ENCODE measurements at regions not wholly inside any gene's neighbourhood (a gene's known extent, or its start where the extent isn't known, plus 50 kb on each side); places are given as distances from the start of the nearest gene placed in this dataset.

DNA sequence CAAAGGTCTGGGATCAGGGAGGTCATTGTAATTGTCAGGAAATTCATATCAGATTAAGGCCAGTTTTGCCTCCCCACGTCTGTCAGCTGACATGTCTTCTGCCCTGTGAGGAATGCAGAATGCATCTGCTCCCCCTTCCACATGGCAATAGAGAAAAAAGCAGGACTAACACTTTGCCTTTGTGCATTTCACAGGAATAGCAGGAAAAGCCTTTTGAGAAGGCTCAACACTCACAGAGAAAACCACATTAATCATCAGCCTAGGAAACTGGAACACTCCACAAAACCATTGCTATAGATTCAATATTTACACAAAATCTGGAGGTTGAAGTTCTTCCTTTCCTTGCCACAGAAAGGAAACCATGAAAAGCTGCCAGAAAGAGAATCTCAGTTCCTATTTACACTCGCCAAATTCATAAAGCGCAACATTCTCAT is 165.2 kb upstream of the HES1 start:
- no peak for DNase-seq

DNA sequence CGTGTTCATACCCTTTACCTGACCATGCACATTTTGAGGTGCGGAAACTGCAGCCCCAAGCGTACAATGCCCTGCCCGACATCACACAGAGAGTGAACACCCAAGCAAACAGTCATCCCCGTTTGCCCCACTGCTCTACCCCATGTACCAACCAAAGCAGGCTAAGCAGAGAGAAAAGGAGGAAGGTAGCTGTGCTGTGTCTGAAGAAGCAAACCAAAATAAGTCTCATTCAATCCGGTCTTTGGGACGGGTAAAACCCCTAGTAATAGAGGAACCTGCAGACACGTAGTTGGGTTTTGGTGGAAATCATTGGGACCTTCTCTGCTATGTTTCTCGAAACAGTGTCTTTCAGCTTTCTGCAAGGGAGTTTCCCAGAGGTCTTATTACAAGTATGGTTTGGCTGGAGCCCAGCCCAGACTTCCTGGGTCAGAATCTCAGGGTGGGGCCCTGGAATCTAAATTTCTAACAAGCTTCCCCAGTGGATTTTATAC is 164.6 kb upstream of the HES1 start:
- DNase-seq = no peak

DNA sequence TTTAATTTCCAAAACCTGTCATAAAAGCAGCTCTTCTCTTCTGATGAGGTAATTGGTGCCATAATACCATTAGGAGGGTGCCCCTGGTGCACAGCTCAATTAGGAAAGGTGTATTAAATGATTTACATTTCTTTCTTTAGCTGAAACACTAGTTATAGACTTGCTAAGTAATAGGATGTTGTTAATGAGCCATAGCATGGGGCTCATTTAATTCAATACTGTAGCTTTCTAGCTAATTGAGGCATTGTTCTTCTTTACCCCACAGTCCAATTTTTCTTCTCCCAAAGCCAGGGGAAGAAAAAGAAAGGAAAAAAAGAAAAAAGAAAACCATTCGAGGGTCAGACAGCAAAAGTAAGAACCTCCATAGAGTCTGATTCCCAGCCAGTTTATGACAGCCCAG is 164.0 kb upstream of the HES1 start:
- no peak for DNase-seq

DNA sequence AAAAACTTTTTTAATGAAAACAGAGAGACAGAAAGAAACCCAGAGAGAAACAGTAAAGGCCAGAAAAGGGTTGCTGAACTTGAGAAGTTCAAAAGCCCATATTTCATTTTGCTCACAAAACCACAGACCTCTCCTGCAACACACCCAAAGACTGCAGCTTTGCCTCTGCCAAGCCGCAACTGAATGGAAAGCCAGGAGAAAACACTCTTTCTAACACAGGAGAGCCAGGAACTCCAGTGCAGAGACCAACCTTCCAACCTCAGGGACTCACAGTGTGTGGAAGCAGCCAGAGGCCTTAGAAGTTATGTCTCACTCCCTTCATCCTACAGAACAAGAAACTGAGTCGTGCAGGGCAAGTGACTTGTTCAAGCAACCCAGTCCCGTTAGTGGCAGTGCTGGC is 163.1 kb upstream of the HES1 start:
- DNase-seq = no peak

DNA sequence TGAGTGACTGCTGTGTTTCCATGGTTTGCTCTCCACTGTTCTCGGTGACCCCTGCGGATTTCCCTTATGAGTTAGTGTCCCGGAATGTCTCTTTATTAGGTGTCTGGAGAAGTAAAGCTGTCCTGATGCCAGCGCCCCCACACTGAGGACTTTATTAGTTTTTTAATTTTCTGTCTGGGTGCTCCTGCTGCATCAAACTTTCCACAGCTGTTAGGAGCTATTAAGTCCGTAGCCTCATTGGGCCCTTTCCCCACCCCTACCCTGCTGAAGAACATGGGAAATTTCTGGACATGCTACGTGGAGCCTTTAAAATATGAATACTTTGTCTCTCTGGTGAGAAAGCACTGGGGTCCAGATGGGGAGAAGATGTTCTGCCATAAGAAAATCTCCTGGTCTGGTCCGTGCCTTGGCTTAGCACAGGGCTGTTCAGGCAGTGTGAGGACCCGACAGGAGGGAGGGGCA is 161.7 kb upstream of the HES1 start:
- DNase-seq = no peak

DNA sequence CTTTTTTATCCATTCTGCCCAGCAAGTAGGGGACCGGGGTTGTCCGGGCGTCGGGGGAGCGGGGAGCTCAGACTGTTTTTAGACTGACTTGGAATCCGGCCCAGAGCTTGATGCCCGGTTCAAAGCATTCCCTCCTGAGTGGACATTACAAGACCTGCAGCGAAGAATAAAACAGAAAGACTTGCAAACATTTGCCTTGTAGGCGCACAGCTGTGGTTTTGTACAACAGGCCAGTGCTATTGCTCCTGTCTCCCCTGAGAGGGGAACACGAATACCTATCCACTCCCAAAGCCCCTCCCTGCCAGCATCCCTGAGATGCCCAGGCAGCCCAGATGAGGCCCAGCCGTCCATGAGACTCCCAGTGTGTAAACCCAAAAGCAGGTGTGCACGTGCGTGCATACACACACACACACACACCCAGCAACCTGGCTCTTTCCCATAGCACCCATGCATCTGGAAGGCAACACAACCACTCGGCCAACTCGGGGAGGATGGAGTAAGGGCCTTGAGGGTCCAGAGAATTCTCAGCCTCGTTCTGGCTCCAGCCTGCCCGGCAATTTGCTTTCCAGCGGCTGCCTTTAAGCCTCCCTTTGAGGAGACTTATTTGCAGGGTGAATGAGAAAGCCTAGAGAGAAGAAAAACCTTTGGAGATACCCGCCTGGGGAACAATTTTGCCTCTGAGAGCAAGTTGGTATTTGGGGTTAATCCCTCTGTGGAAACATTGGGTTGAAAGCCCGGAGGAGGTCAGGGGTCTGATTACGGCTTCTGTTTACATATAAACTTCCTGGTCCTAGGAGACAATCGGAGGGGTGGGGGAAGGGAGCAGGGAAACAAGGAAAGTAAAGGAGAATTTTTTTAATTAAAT is 161.0 kb upstream of the HES1 start:
- no peak for DNase-seq

DNA sequence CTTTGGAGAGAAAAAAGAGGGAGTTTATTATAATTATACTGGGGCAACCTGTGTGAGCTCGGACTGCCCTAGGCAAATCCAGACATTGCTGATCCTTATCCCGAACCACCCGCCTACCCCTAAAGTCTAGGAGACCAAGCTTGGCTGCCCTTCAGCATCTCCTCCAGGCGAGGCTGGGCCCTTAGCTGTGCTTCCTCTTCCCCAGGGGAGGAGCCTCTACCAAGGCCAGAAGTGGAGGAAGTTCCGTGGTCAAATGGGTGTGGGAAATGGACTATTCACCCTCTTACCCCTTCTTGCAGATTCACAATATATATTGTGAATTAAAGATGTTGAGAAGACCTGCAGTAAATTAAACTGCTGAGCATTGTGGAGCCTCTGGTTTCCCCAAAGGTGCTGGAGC is 158.3 kb upstream of the HES1 start:
- DNase-seq = no peak

DNA sequence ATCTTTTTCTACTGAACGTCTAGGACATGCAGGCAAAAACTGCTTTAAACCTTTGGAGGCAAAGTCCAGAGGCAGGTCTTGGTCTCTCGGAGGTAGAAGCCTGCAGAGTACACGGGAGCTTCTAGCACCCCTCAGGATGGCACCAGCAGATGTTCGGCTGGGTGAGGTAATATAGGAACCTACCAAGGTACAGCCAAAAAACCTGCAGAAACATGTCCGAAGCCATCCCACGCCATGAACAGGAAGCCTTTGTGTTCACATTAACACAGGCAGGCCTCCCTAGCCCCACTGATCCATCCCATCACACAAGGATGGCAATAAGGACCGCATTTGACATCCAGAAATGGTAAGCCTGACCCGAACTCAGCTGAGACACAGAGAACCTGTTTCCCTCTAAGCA is 157.9 kb upstream of the HES1 start:
- no peak for DNase-seq

DNA sequence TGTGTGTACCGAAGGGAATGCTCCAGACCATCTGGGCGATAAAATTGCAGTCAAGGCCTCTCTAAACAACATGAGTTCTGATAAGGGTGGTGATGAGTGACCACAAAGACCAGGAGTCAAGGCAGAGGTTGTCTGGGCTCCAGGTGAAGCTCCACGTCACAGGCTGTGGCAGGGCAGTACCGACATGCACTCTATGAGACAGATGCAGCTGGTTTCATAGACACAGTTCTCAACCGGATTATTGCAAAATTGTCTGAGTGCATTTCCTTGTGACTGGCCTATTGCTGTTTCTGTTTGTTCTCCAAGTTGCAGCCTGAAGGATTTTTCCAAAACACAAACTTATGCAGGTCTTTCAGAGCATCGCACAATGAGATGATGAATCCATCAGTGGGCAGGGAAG is 157.5 kb upstream of the HES1 start:
- DNase-seq = no peak

DNA sequence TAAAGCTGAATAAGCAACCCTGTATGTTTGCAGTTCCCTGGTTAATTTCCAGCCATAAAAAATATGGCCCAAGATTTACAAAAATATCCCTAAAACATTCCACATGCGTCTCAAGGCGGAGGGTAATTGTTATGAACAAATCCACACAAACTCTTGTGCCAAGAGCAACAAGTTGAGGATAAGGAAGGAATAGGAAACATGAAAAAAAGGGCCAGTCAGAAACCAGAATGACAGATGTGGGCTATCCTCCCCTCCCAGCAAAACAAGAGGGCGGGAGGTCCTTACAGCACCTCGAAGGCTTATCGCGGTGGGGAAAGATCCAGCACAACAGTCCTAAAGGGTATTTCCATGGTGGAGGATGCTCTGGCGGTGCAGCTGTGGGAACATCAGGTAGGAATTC is 155.6 kb upstream of the HES1 start:
- DNase-seq = no peak

DNA sequence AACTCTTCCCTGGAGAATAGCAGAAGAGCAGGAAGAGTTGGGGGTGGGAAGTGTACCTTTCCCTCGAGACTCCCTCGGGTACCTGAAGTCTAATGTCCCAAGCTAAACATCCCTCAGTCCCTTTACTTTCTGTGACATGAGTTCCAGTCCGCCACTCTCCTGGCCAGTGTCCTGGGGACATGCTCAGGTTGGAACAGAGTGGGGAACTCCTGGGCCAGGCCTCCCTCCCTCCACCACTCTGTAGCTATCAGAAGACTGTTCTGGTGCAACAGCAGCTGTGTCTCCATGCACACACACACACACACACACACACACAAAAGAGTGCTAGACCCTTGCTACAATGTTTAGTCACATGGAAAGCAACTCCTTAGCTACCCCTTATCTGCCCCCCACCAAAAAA is 155.0 kb upstream of the HES1 start:
- DNase-seq = no peak

DNA sequence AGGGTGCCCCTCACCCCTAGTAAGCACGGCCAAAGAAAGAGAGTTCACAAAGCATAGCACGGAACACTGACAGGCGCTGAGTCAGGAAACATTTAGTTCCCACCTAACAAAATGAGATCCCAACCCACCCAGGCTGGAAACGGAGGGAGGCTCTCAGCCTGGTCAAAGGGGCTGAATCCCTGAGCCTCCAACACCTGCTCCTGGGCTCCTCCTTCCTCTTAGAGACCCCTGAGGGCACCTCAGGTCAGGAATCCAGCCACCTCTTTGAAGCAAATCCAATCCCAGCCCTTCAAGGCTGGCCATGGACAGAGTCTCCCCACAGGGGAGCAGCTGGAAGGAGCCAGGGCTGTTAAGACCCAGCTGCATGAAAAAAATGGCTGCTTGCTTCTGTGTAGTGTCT is 154.4 kb upstream of the HES1 start:
- no peak for DNase-seq

DNA sequence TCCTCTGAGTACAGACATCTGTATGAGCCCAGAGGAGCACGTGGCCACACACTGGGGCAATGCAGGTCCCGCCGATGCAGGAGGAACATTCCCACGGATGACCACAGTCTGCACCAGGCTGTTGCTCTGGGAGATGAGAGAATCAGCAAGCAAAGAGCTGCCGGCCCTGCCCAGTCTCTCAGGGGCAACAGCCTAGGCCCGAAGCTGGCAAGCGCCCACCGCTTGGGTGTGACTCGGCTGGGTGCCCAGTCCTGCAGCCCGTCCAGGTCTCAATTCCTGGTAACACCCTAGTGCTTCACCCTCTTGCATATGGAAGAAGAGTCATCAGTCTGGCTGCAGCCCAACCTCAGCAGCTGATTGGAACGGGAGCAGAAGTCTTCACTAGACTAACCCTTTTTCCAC is 153.7 kb upstream of the HES1 start:
- DNase-seq = no peak

DNA sequence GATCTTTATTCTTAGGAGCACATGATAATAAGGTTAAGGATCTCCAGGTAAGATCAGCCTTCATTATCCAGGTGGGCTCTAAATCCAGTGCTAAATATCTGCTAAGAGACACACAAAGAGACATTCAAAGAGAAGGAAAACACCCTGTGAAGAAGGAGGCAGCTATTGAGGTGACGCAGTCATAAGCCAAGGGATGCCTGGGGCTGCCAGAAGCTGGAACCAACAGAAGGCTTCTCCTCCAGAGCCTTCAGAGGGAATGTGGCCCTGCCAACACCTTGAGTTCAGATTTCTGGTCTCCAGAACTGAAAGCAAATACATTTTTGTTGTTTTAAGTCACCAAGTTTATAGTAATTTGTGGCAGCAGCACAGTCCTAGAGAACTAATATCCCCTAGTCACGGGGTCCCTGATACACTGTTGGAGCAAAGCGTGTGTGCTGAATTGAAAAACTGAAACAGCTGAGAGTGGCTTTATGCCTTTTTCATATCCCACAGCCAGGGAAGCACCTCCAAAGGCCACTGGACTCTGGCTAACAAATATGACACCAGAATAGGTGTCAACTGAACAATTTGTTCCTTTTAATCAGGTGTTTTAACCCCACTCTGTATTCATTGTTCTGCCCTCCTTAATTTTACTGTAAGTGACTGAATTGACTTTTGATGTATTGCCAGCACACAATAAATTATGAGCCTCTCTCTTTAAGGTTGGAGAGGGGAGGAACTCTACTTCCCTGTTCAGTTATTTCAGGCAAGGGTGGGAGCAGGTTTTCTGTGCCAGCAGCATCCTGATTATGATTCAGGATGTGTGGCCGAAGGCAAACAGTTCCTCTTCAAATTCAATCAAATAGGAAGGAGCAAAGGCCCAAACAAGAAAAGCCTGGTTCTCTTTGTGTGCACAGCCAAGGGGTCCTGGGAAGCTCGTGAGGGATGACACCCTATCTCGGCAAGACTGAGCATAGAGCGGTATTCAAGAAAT is 151.8 kb upstream of the HES1 start:
- no peak for DNase-seq

DNA sequence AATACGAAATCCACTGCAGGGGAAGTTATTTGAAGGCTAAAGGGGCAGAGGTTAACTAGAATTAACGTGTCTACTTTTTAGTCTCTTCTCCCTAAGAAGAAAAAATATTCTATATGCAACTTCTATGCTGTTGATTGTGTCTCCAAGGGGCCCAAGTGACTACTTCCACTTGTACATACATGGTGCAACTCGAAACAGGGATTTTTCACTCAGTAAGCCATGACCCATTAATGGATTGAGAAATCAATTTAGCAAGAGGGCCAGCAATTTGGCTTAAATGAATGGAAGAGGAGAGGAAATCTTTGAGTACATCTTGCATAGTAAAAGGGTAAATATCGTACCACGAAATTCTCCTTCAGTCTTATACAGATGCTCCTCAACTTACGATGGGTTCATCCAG is 151.1 kb upstream of the HES1 start:
- DNase-seq = no peak

DNA sequence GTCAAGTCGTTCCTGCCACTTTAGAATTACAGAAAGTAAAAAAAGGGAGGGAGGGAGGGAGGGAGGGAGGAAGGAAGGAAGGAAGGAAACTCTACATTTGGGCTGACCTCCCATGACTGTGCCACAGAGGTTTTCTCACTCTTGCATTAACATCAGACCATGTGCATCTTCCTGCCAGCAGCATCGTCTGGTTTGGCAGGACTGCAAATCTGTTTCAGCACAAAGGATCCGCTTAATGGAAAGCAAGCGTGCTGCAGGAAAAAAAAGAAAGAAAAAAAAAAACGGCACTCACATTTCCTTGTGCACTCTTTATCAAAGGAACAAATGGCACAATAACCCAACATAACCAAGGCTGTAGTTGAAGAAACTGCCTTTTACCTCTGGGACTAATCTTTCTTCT is 148.8 kb upstream of the HES1 start:
- no peak for DNase-seq

DNA sequence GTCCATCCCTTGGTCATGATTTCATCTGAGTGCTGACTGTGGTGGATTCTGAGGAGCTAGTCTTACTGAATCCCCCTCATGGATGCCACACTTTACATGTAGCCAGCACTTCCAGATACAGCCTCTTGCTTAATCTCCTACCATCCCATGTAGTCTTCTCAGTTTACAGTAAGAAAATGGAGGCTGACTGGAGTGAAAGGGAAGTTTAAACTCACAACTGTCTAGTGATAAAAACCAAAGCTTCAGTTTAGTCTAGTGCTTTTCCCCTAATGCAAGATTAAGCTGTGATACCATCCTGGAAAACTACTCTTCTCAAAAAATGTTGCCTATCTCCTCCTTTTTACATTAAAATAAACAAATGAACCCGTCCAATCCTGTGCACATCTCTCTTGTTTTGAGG is 146.8 kb upstream of the HES1 start:
- DNase-seq = no peak

DNA sequence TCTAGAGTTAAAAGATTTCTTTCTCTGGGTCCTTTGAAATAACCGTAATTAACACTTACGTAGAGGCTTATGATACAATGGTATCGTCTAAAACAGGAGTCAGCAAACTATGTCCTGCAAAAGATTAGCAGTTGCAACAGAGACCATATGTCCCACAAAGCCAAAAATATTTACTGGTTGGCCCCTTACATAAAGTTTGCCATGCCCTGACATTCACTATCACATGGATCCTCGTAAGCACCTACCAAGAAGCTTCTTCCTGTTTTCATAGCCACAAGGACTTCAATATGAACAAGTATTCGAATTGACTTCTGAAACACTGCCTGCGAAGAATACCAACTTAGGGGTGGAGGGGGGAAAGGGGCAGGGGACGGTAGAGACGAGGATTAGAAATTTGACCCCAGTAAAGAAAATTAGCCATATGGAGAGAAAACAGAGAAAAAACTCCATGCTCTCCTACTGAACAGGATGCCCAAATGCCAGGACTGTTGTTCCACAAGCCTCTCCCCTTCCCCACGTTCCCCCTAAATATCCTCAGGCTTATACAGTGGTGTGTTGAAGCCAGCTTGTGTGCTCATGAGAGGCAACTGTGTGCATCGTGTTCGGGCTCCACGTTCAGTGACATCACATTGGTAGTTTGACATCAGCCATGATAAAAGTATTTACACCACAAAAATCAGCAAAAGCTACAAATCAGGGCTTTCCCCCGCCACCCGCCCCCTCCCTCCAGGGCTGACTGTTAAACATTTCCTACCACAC is 144.1 kb upstream of the HES1 start:
- DNase-seq = no peak

DNA sequence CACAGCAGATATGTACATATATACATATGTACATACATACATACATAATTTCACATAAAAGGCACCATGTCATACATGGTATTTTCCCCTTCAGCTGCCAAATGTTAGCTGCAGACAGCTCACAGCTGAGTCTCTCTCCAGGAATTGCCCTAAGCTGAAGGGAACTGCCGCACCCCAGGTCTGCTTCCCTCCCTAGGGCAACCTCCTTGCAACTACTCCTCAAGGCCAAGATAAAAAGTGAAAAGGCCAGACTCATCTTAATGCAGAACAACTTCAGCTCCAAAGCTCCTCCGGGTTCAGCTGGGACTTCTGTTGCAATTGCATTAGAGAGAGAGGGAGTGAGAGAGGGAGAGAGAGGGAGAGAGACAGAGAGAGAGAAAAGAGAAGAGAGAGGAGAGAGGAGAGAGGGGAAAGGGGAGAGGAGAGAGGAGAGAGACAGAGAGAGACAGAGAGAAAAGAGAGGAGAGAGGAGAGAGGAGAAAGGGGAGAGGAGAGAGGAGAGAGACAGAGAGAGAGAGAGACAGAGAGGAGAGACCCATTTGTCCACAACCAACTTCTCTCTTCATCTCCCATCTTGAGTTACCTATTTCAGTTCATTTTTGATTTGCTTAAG is 143.4 kb upstream of the HES1 start:
- no peak for DNase-seq

DNA sequence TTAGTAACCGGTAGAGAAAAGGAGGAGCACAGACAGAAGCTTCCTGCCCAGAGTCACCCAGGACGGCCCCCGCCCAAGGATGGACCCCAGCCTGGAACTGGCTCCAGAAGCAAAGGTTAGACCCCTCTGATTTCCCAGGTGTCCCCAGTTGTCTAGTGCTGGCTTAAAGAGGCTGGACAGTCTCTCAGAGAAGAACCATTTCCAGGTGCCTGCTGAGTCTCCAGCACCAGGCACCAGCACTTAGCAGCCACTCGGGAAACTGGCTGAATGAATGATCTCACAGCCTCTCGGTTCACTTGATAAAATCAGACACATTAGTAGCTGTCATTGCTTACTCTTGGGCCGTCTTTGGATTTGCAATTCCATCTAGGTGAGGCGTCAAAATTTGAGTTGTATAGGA is 139.7 kb upstream of the HES1 start:
- no peak for DNase-seq

DNA sequence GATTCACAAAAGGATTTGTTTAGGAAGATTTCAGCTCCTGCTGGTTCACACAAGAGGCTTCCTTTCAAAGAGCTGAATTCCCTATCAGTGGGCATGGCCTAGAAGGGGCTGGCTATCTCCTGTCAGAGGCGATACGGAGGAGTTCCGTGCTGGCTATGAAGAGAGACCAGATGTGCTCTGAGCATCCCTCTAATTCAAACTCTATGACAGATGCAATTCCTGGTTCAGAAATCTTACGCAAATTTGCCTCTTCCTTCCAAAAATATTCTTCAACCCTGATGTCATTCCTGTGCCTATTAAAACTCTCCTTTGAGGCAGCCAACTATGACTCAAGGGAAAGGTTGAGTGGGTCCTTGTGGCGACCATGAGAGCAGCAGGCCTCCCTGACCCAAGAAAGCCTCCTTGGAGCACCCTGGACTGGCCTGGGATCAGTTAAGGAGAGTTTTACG is 139.3 kb upstream of the HES1 start:
- DNase-seq = no peak
